GM04504 (cell line): ENCODE measurements at regions not wholly inside any gene's neighbourhood (a gene's known extent, or its start where the extent isn't known, plus 50 kb on each side); places are given as distances from the start of the nearest gene placed in this dataset.
"Not testable (repeated sequence)": the region's sequence is repeated elsewhere in the genome, so short reads cannot be mapped to it uniquely, and the experiment has no call there.

Experiments
- DNase-seq: peaks from one replicate; pipeline ENCODE4 v3.0.0-alpha.2; 2012; ENCODE audit warnings: low read depth

DNA sequence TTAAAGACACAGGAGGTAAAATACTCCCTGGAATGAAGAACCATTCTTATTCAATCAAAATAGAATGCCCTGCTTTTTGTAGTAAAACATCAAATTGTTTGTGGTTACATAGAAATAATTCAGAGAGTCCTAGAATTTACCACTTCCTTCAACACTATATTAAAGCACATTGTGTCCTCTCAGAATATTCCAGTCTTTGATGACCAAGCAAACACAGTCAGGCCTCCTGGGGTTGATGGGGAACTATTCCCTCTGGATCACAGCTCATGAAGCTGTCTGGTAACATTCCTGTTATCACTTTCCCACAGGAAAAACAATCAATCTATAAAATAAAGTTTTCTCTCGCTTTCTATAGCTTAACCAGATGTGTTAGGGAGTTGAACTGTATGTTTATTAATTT is 389.3 kb downstream of the KCNA4 start:
- no peak for DNase-seq

DNA sequence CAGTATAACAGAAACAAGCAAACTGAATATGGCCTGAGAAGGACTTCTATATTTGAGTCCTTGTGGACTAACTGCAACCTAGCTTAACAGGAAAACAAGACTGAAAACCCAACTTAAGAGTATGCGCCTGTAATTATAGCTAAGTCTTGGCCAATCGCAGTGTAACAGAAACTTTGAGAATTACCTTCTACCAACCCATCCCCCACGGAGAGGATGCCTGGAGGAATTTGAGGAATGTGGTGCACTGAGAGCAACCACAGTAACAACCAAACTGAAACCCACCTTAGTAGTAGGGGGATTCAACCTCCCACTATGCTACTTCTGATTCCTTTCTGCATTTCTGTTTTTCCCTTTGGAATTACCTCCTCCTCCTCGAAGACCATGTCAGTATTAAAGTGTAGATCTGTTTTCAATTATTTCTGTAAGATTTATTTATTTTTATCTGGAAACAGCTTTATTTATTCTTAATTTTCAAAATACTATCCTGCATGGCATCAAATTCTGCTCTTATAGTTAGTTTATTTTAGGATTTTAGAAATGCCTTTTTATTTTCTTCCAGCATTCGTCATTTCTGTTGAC is 393.6 kb downstream of the KCNA4 start:
- no peak for DNase-seq

DNA sequence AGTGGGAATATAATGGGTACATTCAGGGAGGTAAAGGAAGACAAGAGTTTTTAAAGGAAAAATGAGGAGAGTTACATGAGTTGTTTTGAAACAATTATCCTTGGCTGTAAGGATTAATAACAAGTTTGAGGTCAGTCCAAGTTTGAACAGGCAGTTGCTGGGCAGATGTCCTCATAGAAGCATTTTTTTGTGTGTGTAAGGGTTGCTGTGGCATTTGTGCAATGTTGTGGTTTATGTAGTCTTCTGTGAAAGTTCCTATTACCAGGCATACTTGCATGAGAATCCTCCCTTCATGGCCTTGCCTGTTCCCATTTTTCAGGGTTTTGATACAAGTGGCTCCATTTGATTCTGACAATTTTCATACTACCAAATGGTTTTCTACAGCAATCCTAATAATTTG is 400.2 kb downstream of the KCNA4 start:
- peak; percentile 55 for DNase-seq

DNA sequence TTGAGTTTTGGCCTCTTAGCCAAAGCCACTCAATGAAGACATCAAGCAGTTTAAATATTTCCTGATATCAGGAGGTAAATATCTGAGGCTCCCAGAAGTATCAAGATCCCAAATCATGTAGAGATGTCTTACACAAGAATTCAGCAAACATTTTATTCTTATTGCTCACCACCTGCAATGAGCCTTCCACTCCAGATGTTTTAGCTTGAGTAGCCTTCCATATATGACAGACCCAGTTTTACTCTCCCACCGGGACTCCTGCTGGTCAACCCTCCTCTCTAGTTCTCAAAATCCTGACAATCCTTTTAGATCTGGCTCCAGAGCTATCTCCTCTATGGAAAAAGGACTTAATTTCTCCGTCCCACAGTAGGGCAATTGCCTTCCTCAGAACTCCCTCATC is 404.4 kb downstream of the KCNA4 start:
- DNase-seq, result no peak

DNA sequence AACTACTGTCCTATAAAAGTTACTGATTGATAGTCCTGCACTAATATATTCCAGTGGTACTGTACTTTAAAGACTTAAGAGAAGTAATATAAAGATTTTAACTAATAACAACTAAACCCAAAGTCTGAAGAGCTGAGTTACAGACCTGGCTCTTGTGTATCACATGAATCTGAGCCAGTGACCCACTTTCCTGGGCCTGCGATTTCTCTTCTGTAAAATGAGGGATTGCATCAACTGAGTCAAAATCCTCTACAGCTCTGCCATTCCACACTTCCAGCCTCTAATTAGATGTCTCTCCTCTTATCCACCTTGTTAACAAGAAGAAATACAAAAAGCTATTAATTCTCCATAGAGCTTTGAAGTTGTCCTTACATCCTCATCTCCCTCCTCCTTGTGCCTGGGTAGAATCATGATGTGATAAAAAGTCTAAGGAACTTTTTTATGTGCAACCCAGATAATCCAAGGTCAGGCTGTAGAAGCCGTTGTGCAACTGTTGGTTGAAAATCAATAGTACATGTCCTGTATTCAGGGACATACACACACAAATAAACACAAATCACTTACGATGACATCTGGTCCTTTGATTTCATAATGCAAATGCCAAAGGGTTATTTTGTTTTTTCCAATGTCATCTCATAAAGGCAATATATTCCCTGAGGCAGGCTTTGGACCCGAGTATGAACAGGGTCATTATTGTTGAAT is 410.3 kb downstream of the KCNA4 start:
- no peak for DNase-seq

DNA sequence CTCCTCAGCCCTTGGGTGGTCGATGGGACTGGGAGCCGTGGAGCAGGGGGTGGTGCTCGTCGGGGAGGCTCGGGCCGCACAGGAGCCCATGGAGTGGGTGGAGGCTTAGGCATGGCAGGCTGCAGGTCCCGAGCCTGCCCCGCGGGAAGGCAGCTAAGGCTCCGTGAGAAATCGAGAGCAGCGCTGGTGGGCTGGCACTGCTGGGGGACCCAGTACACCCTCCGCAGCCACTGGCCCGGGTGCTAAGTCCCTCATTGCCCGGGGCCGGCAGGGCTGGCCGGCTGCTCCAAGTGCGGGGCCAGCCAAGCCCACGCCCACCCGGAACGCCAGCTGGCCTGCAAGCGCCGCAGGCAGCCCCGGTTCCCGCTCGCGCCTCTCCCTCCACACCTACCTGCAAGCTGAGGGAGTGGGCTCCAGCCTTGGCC is 416.7 kb downstream of the KCNA4 start:
- not testable (repeated sequence) for DNase-seq

DNA sequence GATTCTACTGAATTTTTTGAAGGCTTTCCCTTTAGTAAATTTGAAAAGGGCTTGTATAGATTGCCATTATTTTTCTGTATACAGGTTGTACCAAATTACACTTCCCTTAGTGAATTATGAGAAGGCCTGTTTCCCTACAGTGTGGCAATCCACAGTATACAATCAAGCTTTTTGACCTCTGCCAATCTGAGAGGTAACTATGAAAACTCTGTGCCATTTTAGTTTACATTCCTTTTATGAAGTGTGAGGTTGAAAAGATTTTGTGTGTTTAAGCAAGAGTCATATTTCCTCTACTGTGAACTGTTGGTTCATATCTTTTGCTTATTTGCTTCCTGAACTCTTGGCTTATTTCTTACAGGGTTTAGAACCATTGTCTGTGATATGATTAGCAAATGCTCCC is 432.5 kb downstream of the KCNA4 start:
- no peak for DNase-seq

DNA sequence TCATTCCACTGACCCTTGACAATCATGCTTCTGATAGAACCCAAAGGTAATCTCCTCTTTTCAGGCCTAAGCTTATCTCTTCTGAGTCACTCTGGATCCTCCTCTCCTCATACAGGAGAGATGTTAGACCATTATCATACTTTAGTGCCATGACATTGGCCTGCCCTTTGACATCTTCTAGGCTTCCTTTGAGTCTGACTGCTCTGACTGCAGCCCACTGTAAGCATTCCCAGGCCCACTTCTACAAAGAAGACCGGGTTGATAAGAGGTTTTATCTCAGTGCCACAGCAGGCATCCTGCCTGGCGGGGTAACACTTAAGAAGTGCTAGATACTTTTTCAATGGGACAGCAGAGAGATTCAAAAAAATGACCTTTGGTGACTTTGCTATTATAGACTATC is 438.0 kb downstream of the KCNA4 start:
- no peak for DNase-seq

DNA sequence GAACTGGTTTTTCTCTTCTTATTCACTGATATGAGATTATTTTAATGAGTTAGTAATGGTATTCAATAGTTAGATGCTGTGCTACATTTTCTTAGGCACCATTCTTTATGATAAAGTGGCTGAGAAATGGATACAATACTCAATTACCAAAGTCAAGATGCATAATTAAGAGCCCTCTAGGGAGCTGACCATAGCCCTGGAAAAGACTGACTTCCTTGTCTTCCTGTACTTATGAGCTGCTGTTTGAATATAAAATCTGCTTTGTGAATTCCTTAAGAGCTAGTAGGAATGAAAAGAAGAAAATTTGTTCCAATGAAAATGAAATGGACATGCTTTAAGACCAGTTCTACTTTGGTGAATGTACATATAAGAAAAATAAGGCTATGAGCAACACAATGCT is 452.3 kb downstream of the KCNA4 start:
- no peak for DNase-seq

DNA sequence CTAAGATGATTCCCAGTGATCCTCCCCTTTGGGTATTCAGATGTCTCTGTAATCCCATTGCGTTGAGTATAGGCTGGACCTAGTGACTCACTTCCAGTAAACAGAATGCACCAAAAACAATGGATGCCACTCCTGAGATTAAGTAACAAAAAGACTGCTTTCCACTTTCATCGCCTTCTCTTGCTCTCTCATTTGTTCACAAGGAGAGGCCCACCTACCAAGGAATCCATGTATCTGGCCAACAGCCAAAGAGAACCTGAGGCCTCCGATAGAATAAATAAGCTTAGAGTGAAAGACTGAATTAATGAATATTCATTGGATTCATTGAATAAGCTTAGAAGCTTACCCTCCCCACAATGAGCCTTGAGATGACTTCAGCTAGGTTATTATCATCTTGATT is 454.6 kb downstream of the KCNA4 start:
- no peak for DNase-seq

DNA sequence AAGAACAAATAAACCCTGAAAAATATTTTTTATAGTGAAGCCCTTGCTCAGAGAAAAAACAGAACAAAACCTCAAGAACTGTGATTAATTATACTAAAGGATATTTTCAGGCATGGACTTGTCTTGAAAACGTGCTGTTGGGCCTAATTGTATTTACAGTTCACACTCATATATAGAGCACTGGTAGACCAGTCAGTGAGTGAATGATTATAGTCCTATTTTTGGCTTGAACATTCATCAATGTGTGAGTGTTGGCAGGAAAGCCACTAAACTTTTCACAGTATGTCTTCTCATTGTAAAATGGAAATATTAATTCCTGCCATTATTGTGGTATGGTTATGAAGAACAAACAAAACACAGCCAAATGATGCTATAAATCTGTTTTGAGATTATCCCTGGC is 462.8 kb downstream of the KCNA4 start:
- DNase-seq, result no peak

DNA sequence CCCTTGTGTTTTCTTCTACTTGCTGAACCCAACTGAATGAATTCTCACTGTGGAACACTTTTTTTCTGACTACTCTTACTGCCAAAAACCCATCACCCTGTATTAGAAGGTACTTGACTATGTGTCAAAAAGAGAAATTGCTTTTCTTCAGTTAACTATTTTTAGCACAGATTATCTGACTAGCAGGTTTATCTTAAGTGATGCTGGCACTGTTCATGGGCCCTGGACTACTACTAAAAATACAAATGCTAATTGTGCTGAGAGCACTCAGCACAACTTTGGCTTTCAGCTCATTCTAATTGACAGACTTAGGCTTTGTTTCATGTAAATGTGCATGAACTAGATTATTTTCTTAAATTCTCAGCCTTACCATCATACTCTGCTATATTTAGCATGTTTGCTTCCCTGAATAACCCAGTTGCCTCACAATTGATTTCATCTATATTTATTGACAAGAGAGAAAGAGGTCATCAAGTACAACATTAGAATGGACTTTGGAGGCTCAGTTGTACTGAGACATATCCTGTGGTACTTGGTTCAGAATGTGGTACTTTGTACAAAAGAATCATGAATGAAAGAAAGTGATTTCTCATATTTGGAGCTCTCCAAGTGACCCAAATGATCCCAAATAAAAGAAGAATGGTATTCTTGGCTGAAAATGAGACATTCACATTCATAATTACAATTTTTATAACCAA is 478.3 kb downstream of the KCNA4 start:
- no peak for DNase-seq

DNA sequence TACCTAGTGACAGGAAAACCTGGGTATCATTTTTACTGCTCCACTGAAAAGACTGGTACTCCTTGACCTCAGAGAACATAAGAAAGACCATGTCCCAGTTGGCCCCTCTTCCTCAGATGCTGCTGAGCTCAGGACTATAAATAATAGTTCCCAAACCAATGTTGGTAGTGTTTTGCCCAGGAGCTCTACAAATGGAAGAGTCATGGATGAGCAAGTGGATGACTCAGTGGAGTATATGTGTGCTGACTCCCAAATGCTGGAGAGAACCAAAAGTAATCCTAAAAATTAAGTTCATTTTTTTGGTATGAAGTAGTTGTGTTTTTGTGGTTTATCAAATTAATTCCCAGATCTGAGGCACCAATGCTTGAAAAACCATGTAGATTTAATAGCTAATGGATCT is 482.0 kb downstream of the KCNA4 start:
- DNase-seq, result peak; percentile 6

DNA sequence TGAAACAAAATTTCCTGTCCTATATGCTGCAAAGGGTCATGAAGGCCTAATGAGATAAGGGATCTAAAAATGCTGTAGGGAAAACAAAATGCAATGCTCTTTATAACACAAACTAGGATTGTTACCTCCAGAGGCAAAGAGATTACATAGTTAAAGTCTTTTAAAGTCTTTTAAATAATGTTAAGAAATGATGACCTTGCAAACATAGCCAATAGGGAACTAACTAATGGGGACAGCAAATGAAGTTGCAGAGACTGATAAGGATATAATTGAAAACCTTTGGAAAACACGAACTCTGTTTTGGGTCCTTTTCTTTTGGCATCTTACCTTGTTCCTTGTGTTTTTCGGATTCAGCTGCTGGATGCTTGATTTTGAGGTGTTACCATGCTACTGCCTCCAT is 485.9 kb downstream of the KCNA4 start:
- no peak for DNase-seq

DNA sequence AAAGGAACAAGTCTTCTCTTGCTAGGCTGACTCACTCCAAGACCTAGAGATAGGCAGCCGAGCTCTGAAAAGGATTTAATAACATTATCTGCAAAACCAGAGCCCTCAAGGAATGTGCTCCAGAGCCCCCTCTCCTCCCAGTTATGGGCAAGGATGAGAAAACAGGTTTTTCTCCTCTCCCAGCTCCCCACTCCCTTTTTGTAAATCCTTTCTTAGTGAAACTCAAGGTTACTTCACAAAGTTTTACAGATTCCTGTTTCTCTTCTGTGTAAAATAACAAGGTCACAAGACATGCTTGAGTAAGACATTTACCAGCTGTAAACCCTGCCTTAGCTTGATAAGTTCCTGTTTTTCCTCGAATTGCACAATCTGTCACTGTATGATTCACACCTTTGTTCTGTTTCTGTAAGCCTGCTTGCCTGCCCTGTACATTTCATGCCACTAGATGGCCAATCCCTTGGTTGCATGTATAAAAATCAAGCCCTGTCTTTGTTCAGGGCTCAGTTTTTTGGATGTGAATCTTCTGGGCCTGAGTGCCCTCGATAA is 489.4 kb downstream of the KCNA4 start:
- DNase-seq, result peak; percentile 38

DNA sequence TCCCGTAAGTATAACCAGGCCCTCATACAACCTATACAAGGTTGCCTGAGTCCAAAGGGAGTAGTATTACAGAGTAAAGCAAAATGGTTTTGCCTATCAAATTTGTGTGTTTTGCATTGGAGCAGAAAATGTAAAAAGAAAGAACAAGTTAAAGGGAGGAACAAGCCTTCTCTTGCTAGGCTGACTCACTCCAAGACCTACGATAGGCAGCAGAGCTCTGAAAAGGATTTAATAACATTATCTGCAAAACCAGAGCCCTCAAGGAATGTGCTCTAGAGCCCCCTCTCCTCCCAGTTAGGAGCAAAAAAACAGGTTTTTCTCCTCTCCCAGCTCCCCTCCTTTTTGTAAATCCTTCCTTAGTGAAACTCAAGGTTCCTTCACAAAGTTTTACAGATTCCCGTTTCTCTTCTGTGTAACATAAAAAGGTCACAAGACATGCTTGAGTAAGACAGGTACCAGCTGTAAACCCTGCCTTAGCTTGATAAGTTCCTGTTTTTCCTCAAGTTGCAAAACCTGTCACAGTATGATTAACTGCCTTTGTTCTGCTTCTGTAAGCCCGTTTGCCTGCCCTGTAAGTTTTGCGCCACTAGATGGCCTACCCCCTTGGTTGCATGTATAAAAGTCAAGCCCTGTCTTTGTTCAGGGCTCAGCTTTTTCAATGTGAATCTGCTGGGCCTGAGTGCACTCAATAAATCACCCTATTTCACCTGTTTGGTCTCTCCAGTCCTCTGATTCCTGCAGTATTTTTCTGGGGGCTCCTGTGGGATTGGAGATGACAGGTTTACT is 498.2 kb downstream of the KCNA4 start:
- no peak for DNase-seq

DNA sequence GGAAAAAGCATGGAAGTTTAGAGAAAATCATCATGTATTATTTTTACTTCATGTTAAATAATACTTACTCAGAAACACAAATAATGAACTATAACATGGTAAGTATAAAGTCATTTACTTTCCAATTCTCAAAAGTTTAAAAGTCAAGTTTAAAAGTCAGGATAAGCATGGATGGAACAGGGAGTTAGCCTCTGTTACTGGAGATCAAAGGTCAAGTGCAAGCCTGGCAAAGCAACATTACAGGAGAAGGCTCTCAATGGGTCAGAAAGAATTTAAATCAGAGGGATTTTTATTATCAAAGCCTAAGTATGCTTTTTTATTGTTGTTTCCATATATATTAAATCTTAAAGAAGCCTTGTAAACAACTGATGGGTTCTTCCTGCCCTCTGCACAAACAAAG is 505.4 kb downstream of the KCNA4 start:
- DNase-seq, result no peak

DNA sequence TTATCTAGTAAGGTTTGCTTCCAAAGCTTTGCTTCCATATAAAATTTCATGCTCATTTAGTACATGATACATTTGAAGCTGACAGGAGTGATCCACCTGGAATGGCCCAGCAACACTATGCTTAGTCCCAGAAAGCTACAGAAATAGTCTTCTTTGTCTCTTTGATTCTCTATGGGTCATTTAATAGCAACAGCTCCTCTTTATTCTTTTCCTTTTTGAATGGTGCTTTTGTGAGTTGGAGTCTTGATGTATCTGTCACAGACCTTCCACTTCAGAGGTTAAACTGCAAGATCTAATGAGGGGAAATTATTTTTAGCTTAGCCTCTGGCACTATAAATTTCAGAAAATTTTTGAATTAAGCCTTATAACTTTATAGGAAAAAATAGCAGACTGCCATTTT is 509.5 kb downstream of the KCNA4 start:
- DNase-seq, result no peak

DNA sequence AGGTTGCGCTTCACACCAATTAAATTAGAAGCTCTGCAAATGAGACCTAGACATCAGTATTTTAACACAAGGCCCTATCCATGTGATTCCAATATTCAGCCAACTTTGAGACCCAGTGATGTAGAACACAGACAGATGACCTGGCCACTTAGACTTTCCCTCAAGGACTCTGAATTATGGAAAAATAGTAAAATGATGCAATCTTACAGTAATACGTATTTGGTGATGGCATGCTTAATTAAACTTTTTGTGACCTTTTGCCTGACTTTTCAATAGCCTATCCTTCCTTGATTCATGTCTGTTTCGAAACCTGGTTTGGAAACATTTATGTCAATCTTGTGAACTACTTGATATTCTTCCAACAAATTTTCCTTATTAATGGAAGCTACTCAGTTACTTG is 521.2 kb downstream of the KCNA4 start:
- no peak for DNase-seq

DNA sequence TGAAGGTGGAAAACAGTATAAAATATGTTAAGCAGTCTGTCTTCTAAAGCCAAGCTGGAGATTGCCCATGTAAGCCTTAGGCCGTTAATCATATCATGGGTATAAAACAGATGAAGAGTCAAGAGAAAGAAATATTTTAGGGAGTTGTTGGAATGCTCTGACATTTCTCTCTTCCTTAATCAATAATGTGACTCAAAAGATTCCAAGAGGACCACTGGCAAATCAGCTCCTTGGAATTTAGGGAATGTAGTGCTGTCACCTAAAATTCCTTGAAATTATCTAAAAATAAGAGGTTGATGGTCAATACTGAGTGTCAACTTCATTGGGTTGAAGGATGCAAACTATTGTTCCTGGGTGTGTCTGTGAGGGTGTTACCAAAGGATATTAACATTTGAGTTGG is 525.9 kb downstream of the KCNA4 start:
- DNase-seq, result no peak

DNA sequence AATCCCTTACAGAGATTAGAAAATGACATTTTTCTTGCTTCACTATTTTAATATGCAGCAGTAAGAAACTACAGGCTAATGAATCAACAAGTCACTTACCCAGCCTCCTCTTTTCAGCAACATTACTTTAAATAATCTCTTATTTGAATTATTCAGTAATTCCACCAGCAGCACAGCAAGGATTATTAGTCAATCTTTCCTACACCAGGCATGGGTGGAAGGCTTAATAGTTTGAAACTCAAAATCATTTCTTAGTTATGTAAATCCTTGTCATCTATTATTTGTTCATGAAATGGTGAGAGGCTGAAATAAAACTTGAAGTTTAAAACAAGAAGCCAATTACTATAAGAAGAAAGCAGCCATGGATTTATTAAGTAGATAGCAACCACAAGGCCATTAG is 530.5 kb downstream of the KCNA4 start:
- DNase-seq, result no peak

DNA sequence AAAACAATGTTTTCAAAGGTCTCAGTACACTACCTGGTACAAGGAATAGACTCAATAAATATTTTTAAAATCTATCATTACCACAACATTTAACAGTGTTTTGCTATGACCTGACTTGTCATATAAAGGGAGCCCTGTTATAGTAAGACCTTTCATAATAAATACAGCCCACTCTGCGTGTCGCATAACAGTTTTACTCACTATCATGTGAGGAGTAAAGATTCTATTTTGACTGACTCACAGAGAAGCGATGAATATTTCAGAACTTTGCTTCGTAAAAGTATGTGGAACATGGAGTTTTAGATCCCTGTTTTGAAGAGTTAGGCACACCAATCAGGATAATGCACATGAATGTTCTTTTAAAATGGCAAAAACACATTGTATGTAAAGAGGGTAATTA is 531.2 kb downstream of the KCNA4 start:
- no peak for DNase-seq

DNA sequence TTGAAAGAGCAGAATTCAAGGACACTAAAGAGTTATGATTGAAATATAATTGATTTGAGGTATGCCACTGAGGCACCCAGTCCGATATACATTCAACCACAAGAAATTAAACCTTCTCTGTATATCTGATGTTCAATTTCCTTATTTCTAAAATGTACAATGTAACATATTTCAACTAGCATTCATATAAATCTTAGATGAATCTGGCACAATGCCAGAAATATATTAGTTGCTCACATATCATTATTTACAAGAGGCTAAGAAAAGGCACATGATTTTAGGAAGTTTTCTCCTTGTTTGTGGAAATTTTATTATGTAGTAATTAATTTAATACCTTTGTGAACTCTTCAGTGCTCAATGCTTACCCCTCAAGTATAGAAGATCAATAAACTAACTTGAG is 532.3 kb downstream of the KCNA4 start:
- DNase-seq, result no peak
